PFSK-1 (cell line): ENCODE measurements at regions not wholly inside any gene's neighbourhood (a gene's known extent, or its start where the extent isn't known, plus 50 kb on each side); places are given as distances from the start of the nearest gene placed in this dataset.

Experiments used
- FOXP2 ChIP-seq: optimal IDR thresholded peaks from 2 replicates; pipeline ENCODE3; 2011; ENCODE audit warnings: borderline replicate concordance, control low read depth, inconsistent platforms; ENCODE audit not compliant: insufficient read depth; ENCODE audit errors: extremely low read length, extremely low read depth
- POLR2AphosphoS5 ChIP-seq: IDR thresholded peaks from 2 replicates; pipeline ENCODE4 v1.6.1; 2012; ENCODE audit warnings: low read depth, mild to moderate bottlenecking, control low read depth, low read length, moderate library complexity
- TAF1 ChIP-seq: IDR thresholded peaks from 2 replicates; pipeline ENCODE4 v1.6.1; 2012; ENCODE audit warnings: low read length, control low read depth, borderline replicate concordance; ENCODE audit not compliant: insufficient read depth
- TF ChIP-seq, protein P1 (sequence below), 2 experiments: IDR thresholded peaks; 2 replicates each; pipeline versions ENCODE4 v1.6.1 to v1.8.0; 2011 to 2012; ENCODE audit warnings: low read depth in 2 of 2, low read length in 2 of 2, control low read depth in 1 of 2, inconsistent platforms in 1 of 2, mild to moderate bottlenecking in 1 of 2, moderate library complexity in 1 of 2; ENCODE audit not compliant: insufficient read depth in 1 of 2

DNA sequence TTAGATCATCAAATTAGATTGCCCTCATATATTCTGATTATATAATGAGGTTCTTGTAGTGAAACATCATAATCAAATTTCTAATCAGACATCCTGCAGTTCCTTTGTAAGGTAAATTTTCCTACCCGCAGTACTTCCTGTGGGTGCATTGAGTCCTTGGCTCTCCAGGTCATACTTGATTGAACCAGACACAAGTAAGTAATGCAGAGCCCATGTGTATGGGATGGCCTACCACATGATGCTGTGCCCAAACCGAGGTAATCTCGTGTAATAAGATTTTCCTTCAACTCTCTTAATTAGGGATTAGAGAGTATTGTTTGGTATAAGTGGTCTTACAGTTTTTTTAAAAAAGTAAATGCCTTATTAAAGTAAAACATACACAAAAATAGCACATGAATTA lies 1841.8 kb downstream of the PCDH7 start:
- no peak for TF ChIP-seq TAF1
- no peak for TF ChIP-seq POLR2AphosphoS5
- TF ChIP-seq, protein P1, sequence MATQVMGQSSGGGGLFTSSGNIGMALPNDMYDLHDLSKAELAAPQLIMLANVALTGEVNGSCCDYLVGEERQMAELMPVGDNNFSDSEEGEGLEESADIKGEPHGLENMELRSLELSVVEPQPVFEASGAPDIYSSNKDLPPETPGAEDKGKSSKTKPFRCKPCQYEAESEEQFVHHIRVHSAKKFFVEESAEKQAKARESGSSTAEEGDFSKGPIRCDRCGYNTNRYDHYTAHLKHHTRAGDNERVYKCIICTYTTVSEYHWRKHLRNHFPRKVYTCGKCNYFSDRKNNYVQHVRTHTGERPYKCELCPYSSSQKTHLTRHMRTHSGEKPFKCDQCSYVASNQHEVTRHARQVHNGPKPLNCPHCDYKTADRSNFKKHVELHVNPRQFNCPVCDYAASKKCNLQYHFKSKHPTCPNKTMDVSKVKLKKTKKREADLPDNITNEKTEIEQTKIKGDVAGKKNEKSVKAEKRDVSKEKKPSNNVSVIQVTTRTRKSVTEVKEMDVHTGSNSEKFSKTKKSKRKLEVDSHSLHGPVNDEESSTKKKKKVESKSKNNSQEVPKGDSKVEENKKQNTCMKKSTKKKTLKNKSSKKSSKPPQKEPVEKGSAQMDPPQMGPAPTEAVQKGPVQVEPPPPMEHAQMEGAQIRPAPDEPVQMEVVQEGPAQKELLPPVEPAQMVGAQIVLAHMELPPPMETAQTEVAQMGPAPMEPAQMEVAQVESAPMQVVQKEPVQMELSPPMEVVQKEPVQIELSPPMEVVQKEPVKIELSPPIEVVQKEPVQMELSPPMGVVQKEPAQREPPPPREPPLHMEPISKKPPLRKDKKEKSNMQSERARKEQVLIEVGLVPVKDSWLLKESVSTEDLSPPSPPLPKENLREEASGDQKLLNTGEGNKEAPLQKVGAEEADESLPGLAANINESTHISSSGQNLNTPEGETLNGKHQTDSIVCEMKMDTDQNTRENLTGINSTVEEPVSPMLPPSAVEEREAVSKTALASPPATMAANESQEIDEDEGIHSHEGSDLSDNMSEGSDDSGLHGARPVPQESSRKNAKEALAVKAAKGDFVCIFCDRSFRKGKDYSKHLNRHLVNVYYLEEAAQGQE (IDR thresholded peaks at IDR 0.05; ENCODE audit: insufficient read depth in 1 of 2, low read depth in 2 of 2, low read length in 2 of 2) = no peak
- TF ChIP-seq FOXP2 = no peak
